GM12878 (cell line): ENCODE measurements at regions not wholly inside any gene's neighbourhood (a gene's known extent, or its start where the extent isn't known, plus 50 kb on each side); places are given as distances from the start of the nearest gene placed in this dataset.

Experiments used
- ATAC-seq: fragments of 200-7000 bp; cut with Tn5 transposase; 3 replicates; pipeline ENCODE4 v1.9.1; 2020; ENCODE audit warnings: mild to moderate bottlenecking, moderate library complexity
- BruUV-seq: library from RNA; stranded (reverse); fragments of 400-500 nt; replicated peaks from 2 replicates; lab custom pipeline; 2021; lab: Mats Ljungman, UMichigan
- CTCF ChIA-PET: fragments of 300-600 bp; sonication (Branson Sonifier 250); formaldehyde crosslinking; extraction: SDS; loops from one replicate; lab custom pipeline; 2021; ENCODE audit warnings: inconsistent platforms; lab: Yijun Ruan, JAX
- POLR2A ChIA-PET: fragments of 350-600 bp; formaldehyde crosslinking; extraction: SDS; loops from one replicate; lab custom pipeline; 2021; ENCODE audit warnings: inconsistent platforms; lab: Charles Lee
- RAD21 ChIA-PET: fragments of 300-600 bp; sonication (Branson Sonifier 250); formaldehyde crosslinking; loops from one replicate; lab custom pipeline; 2023; ENCODE audit warnings: antibody characterized with exemption; ENCODE audit not compliant: unreplicated experiment; lab: Charles Lee
- SMC1A ChIA-PET: fragments of 300-600 bp; sonication (Branson Sonifier 250); formaldehyde crosslinking; loops from one replicate; lab custom pipeline; 2023; ENCODE audit not compliant: unreplicated experiment, uncharacterized antibody; lab: Charles Lee
- DNase-seq: peaks from one replicate; pipeline ENCODE4 v3.0.0-alpha.2; 2011; ENCODE audit warnings: low read depth, low spot score
- FAIRE-seq: peaks from 3 replicates; lab custom pipeline; 2011; peaks lifted over from hg19 to GRCh38; lab: Jason Lieb, UNC
- H2AFZ ChIP-seq: 2 replicates; pipeline ENCODE4 v1.6.0; 2011; ENCODE audit warnings: low read depth, low read length, control low read depth; ENCODE audit not compliant: control insufficient read depth
- H3K27ac ChIP-seq: 2 replicates; pipeline ENCODE4 v1.5.1; 2011; ENCODE audit warnings: control low read depth; ENCODE audit not compliant: control insufficient read depth, insufficient read depth
- H3K27me3 ChIP-seq, 2 experiments: replicated peaks in 1 of 2; 2 replicates each; pipeline versions ENCODE4 v1.6.0 to v1.6.1; 2011; ENCODE audit warnings: low read length in 1 of 2; ENCODE audit not compliant: control insufficient read depth in 2 of 2, insufficient read depth in 2 of 2
- H3K36me3 ChIP-seq, 2 experiments: 2 replicates each; pipeline ENCODE4 v1.5.1; 2011; ENCODE audit warnings: low read length in 1 of 2; ENCODE audit not compliant: control insufficient read depth in 2 of 2, insufficient read depth in 2 of 2
- H3K4me1 ChIP-seq: 2 replicates; pipeline ENCODE4 v1.6.1; 2011; ENCODE audit warnings: mild to moderate bottlenecking, low read length, moderate library complexity, mixed read lengths; ENCODE audit not compliant: control insufficient read depth, insufficient read depth
- H3K4me2 ChIP-seq: 2 replicates; pipeline ENCODE4 v1.6.0; 2011; ENCODE audit warnings: control low read depth; ENCODE audit not compliant: control insufficient read depth, insufficient read depth
- H3K4me3 ChIP-seq: fragments of 200-600 bp; sonication (generic); 2 replicates; pipeline ENCODE4 v1.5.1; 2016
- H3K79me2 ChIP-seq: 2 replicates; pipeline ENCODE4 v1.6.0; 2011; ENCODE audit warnings: low read length; ENCODE audit not compliant: control insufficient read depth, insufficient read depth
- H3K9ac ChIP-seq: 2 replicates; pipeline ENCODE4 v1.8.0; 2011; ENCODE audit warnings: low read length, control low read depth, mixed read lengths; ENCODE audit not compliant: control insufficient read depth, insufficient read depth
- H3K9me3 ChIP-seq: replicated peaks from 3 replicates; pipeline ENCODE4 v1.5.1; 2011; ENCODE audit warnings: mild to moderate bottlenecking, low read length; ENCODE audit not compliant: control insufficient read depth, insufficient read depth
- H4K20me1 ChIP-seq: 2 replicates; pipeline ENCODE4 v1.6.0; 2011; ENCODE audit not compliant: control insufficient read depth, insufficient read depth
- BMI1 ChIP-seq: fragments of 450-650 bp; IDR thresholded peaks from 2 replicates; pipeline ENCODE4 v1.6.1; 2016; ENCODE audit warnings: mild to moderate bottlenecking, moderate library complexity, borderline replicate concordance
- CEBPB ChIP-seq, 2 experiments: fragments of 150-350 bp in 1 of 2; IDR thresholded peaks; 2 replicates each; pipeline ENCODE4 v1.6.1; 2012 to 2014; ENCODE audit warnings: low read depth in 2 of 2, low read length in 2 of 2, borderline replicate concordance in 1 of 2, inconsistent platforms in 1 of 2
- CHD2 ChIP-seq: IDR thresholded peaks from 2 replicates; pipeline ENCODE4 v1.6.1; 2011; ENCODE audit warnings: low read depth, low read length, improper control_type of control experiment, borderline replicate concordance
- KDM1A ChIP-seq: fragments of 200-600 bp; sonication (generic); IDR thresholded peaks from 2 replicates; pipeline ENCODE4 v1.6.1; 2016; ENCODE audit warnings: borderline replicate concordance
- LARP7 ChIP-seq: fragments of 450-650 bp; IDR thresholded peaks from 2 replicates; pipeline ENCODE4 v1.6.1; 2017; ENCODE audit warnings: mild to moderate bottlenecking
- MEF2B ChIP-seq: fragments of 450-650 bp; IDR thresholded peaks from 2 replicates; pipeline ENCODE4 v1.6.1; 2018; ENCODE audit warnings: mild to moderate bottlenecking, moderate library complexity; ENCODE audit not compliant: partially characterized antibody, poor library complexity, severe bottlenecking
- NFXL1 ChIP-seq: fragments of 450-650 bp; IDR thresholded peaks from 2 replicates; pipeline ENCODE4 v1.6.1; 2017; ENCODE audit warnings: antibody characterized with exemption, mild to moderate bottlenecking, borderline replicate concordance
- RFX5 ChIP-seq: IDR thresholded peaks from 2 replicates; pipeline ENCODE4 v1.6.1; 2011; ENCODE audit warnings: low read depth, low read length, improper control_type of control experiment
- TARDBP ChIP-seq: IDR thresholded peaks from 2 replicates; pipeline ENCODE4 v1.6.1; 2016; ENCODE audit warnings: borderline replicate concordance
- ZBTB33 ChIP-seq: fragments of 450-650 bp; IDR thresholded peaks from 2 replicates; pipeline ENCODE4 v1.6.1; 2017; ENCODE audit warnings: mild to moderate bottlenecking
- ZSCAN29 ChIP-seq: fragments of 450-650 bp; IDR thresholded peaks from 2 replicates; pipeline ENCODE4 v1.6.1; 2017; ENCODE audit warnings: mild to moderate bottlenecking, moderate library complexity
- WGBS: methylation state at CpG from one replicate; pipeline ENCODE4 v1.1.6; 2016; ENCODE audit warnings: low lambda C conversion rate; ENCODE audit not compliant: insufficient replicate concordance, insufficient coverage; ENCODE audit errors: missing lambda C conversion rate; 5-methylcytosine and 5-hydroxymethylcytosine counted together
- in situ Hi-C: fragments of 300-500 bp; cut with MboI; formaldehyde crosslinking; loops from 9 replicates; pipeline ENCODE4 v1.14.3; 2018; ENCODE audit warnings: mixed read lengths
- intact Hi-C: fragments of 100-400 bp; cut with micrococcal nuclease; formaldehyde crosslinking; loops from one replicate; pipeline ENCODE4 v1.14.2; 2022; ENCODE audit not compliant: unreplicated experiment

- TF ChIP-seq KDM1A (no peak), ZBTB33 (no peak), TARDBP (no peak), BMI1 (no peak), ZSCAN29 (no peak), NFXL1 (no peak), MEF2B (peak; percentile 90), CEBPB (IDR thresholded peaks at IDR 0.05; ENCODE audit: borderline replicate concordance in 1 of 2, low read depth in 2 of 2, low read length in 2 of 2) (no peak), LARP7 (no peak)
Measured at GRCh38 chr14:71754422-71755095, 177.7 kb upstream of the RGS6 start (continued).

DNA sequence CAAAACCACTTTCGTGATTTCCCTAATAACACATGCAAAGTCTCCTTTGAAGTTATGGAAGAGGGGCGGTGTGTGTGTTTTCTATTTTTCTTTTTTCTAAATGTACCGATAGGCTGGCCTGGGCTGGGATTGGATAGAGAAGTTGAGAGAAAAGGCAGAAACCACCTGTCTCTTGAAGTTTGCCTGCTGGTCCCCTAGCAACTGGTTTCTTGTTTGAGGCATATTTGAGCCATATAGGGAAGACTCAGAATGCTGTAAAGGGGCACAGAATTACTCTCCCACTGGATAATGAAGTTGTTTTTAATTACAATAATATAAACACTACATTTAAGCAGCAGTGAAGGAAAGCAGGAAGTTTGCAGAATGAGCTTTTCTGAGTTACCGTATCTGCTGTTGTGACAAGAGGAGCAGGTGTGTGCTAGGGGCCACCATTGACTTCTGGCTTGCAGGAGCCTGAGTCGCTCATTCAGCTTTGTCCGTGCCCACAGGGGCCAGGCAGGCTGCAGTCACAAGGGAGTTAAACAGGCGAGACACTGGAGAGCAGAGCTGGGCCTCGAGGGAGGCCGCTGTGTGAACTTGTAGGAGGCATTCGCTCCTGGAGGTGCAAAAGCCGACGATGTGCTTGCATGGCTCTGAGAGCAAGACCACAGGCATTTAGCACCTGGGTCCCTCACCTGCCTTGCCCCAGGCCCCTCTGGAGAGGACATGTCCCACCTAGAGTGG is 173.8 kb upstream of the RGS6 start:
- no peak for FAIRE-seq

More for the DNA sequence above, 173.8 kb upstream of the RGS6 start:
- ChIA-PET POLR2A (interaction anchor here (0.8 to 1.6 kb wide), 2 partner anchors 9 to 617 kb away, joined by 3 to 4 read pairs; no protein-coding TSS in a partner anchor), RAD21 (interaction anchor here (1.0 to 1.3 kb wide), 3 partner anchors 97 to 662 kb away, joined by 3 to 4 read pairs (median 3); no protein-coding TSS in a partner anchor), CTCF (interaction anchor here (1.3 to 1.8 kb wide), 2 partner anchors 18 to 97 kb away, joined by 4 to 15 read pairs; no protein-coding TSS in a partner anchor), SMC1A (interaction anchor here (0.6 to 1.1 kb wide), 6 partner anchors 9 to 664 kb away, joined by 3 to 4 read pairs (median 4); no protein-coding TSS in a partner anchor)
- intact Hi-C loops, result loop anchor here (10.0 kb wide), 1 partner anchor 96 kb away; no protein-coding TSS in a partner anchor
- in situ Hi-C loops, result no loop called here
- no peaks in the 10 kb centered on the region for H4K20me1 ChIP-seq
- ATAC-seq (peak; percentile 85), DNase-seq (no peak)
- TF ChIP-seq RFX5 (0 out of 2 replicates have a peak, but pooled peaks have one; percentile 54), CHD2 (no peak)
- H3K4me2 ChIP-seq, result no peak overlapping the region
- H3K4me1 ChIP-seq, result no peaks in the 10 kb centered on the region
- no peaks in the 10 kb centered on the region for H3K27me3 ChIP-seq
- no peak overlapping the region for H3K9ac ChIP-seq
- no peaks in the 10 kb centered on the region for H3K79me2 ChIP-seq
- no peaks in the 10 kb centered on the region for H3K9me3 ChIP-seq
- WGBS, result 44% methylated on average over 12 of the region's 12 CpGs
- no TSS peak for BruUV-seq
- no peak overlapping the region for H2AFZ ChIP-seq
- H3K27ac ChIP-seq, result no peak overlapping the region
- H3K4me3 ChIP-seq, result no peak overlapping the region
- no peaks in the 10 kb centered on the region for H3K36me3 ChIP-seq
